Tongue (tissue), 1 donor: ENCODE measurements at regions not wholly inside any gene's neighbourhood (a gene's known extent, or its start where the extent isn't known, plus 50 kb on each side); places are given as distances from the start of the nearest gene placed in this dataset.
"Not testable (repeated sequence)": the region's sequence is repeated elsewhere in the genome, so short reads cannot be mapped to it uniquely, and the experiment has no call there.

Experiments
- DNase-seq: peaks from one replicate; pipeline ENCODE4 v3.0.0-alpha.2; 2015

GRCh38 chr7:150110882-150111281 is 212.3 kb upstream of the LRRC61 start:
- DNase-seq = not testable (repeated sequence)

- DNase-seq = peak; percentile 15
Observed at GRCh38 chr7:150111373-150112139, 211.6 kb upstream of the LRRC61 start.

- not testable (repeated sequence) for DNase-seq
Observed at GRCh38 chr7:150113301-150113700, 209.9 kb upstream of the LRRC61 start.

GRCh38 chr7:150114591-150114990 is 208.6 kb upstream of the LRRC61 start:
- DNase-seq = not testable (repeated sequence)

- DNase-seq = not testable (repeated sequence)
Observed at GRCh38 chr7:150119966-150120365, 203.2 kb upstream of the LRRC61 start.

- DNase-seq = peak; percentile 5
Observed at GRCh38 chr7:150125831-150126230, 197.3 kb upstream of the LRRC61 start.

GRCh38 chr7:150134451-150134850 is 188.7 kb upstream of the LRRC61 start:
- DNase-seq = not testable (repeated sequence)

- DNase-seq = not testable (repeated sequence)
Observed at GRCh38 chr7:150135620-150136190, 187.4 kb upstream of the LRRC61 start.

GRCh38 chr7:150139840-150140239 is 183.3 kb upstream of the LRRC61 start:
- not testable (repeated sequence) for DNase-seq

GRCh38 chr7:150141525-150142345 is 181.4 kb upstream of the LRRC61 start:
- peak; percentile 10 for DNase-seq

GRCh38 chr7:150146124-150146523 is 177.0 kb upstream of the LRRC61 start:
- not testable (repeated sequence) for DNase-seq

GRCh38 chr7:150147524-150147923 is 175.6 kb upstream of the LRRC61 start:
- DNase-seq = not testable (repeated sequence)

GRCh38 chr7:150156015-150156414 is 167.1 kb upstream of the LRRC61 start:
- DNase-seq = not testable (repeated sequence)

GRCh38 chr7:150158696-150159095 is 164.5 kb upstream of the LRRC61 start:
- DNase-seq = not testable (repeated sequence)

- not testable (repeated sequence) for DNase-seq
Observed at GRCh38 chr7:150169515-150169914, 153.6 kb upstream of the LRRC61 start.

- not testable (repeated sequence) for DNase-seq
Observed at GRCh38 chr7:150169943-150170490, 153.1 kb upstream of the LRRC61 start.

GRCh38 chr7:150183602-150184001 is 139.6 kb upstream of the LRRC61 start:
- DNase-seq = not testable (repeated sequence)

- DNase-seq = not testable (repeated sequence)
Observed at GRCh38 chr7:150189963-150190362, 133.2 kb upstream of the LRRC61 start.

- not testable (repeated sequence) for DNase-seq
Observed at GRCh38 chr7:150192541-150192940, 130.6 kb upstream of the LRRC61 start.

GRCh38 chr7:150193866-150194265 is 129.3 kb upstream of the LRRC61 start:
- not testable (repeated sequence) for DNase-seq
